K562 (cell line): ENCODE measurements at regions not wholly inside any gene's neighbourhood (a gene's known extent, or its start where the extent isn't known, plus 50 kb on each side); places are given as distances from the start of the nearest gene placed in this dataset.

ENCODE experiments used
- MECOM ChIP-seq: fragments of 250-450 bp; sonication (Bioruptor Pico); IDR thresholded peaks from 2 replicates; pipeline ENCODE4 v1.8.0; 2022; ENCODE audit warnings: inconsistent platforms
- PHF20 ChIP-seq: fragments of 450-650 bp; IDR thresholded peaks from 2 replicates; pipeline ENCODE4 v1.6.1; 2018; ENCODE audit not compliant: partially characterized antibody
- REST ChIP-seq, 2 experiments: fragments of 450-650 bp; formaldehyde crosslinking in 1 of 2; IDR thresholded peaks; 2 replicates each; pipeline versions ENCODE4 v1.4.0 to v1.6.1; 2014 to 2020; ENCODE audit warnings: mild to moderate bottlenecking in 2 of 2, borderline replicate concordance in 1 of 2, low read depth in 1 of 2
- ZFPM2 ChIP-seq: fragments of 250-450 bp; sonication (Bioruptor Pico); IDR thresholded peaks from 2 replicates; pipeline ENCODE4 v1.5.1; 2022; ENCODE audit warnings: mild to moderate bottlenecking
- ZMIZ1 ChIP-seq, 2 experiments: fragments of 150-350 bp in 1 of 2; IDR thresholded peaks; 2 replicates each; pipeline ENCODE4 v1.6.1; 2012 to 2016; ENCODE audit warnings: low read depth in 2 of 2, low read length in 2 of 2, mild to moderate bottlenecking in 1 of 2, moderate library complexity in 1 of 2

- TF ChIP-seq ZMIZ1 (IDR thresholded peaks at IDR 0.05; ENCODE audit: low read depth in 2 of 2, low read length in 2 of 2) (no peak), PHF20 (no peak), ZFPM2 (CRISPR knock-in tag) (no peak), MECOM (CRISPR knock-in tag) (no peak), REST (IDR thresholded peaks at IDR 0.05; ENCODE audit: borderline replicate concordance) (no peak), REST (CRISPR knock-in tag; IDR thresholded peaks at IDR 0.05; ENCODE audit: low read depth) (no peak)
Measured at GRCh38 chr2:150752229-150752628, 264.8 kb upstream of the RND3 start (continued).
